CD4-positive, alpha-beta T cell treated with Interleukin-4 for 4 hours (primary cell): ENCODE measurements at regions not wholly inside any gene's neighbourhood (a gene's known extent, or its start where the extent isn't known, plus 50 kb on each side); places are given as distances from the start of the nearest gene placed in this dataset.
A peak's percentile ranks its signal among the peaks of the same experiment; 100 is the strongest.
"Not testable (repeated sequence)": the region's sequence is repeated elsewhere in the genome, so short reads cannot be mapped to it uniquely, and the experiment has no call there.

Source experiments
- DNase-seq: peaks from one replicate; pipeline ENCODE4 v3.0.0-alpha.2; 2020

GRCh38 chr1:203926025-203926540, 64.7 kb downstream of the SNRPE start:
- no peak for DNase-seq

DNA sequence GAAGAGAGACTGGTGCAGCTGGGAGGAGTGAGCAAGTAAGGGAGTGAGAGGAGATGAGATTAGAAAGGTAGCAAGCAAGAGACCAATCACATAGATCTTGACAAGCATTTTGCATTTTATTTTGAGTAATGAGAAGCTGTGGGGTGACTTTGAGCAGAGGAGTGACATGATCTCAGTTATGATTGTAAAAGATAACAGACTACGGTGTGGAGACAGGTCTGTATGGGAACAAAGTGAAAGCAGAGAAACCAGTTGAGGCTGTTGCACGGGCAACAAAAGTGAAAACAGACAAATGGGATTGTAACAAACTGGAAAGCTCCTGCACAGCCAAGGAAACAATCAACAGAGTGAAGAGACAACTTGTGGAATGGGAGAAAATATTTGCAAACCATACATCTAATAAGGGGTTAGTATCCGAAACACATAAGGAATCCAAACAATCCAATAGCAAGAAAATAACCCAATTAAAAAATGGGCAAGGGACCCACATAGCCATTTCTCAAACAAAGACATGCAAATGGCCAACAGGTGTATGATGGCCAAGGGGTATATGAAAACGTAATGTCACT, 68.4 kb downstream of the SNRPE start:
- DNase-seq, result no peak

- no peak for DNase-seq
Measured at GRCh38 chr1:203930342-203930741, 68.9 kb downstream of the SNRPE start.

- no peak for DNase-seq
Measured at GRCh38 chr1:203931953-203932352, 70.6 kb downstream of the SNRPE start.

GRCh38 chr1:203932556-203932955, 71.2 kb downstream of the SNRPE start:
- no peak for DNase-seq

- no peak for DNase-seq
Measured at GRCh38 chr1:203934027-203934426, 72.6 kb downstream of the SNRPE start.

DNA sequence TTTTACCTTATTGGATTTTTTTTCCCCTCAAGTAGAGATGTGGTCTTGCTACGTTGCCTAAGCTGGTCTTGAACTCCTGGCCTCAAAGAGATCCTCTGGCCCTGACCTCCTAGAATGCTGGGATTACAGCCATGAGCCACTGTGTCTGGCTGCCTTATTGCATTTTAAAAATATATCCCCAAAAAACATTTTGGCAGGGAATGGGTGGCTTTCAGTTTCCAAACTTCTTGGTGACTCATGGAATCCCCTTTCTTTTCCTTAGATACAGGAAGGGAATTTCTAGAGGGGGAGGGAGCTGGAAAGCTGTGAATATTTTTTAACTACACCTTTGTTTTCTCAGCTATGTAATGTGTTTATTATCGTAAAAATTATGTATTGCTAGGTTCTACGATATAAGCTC, 73.3 kb downstream of the SNRPE start:
- DNase-seq, result no peak

GRCh38 chr1:203935321-203935720, 73.9 kb downstream of the SNRPE start:
- DNase-seq, result no peak

GRCh38 chr1:203937678-203938330, 76.4 kb downstream of the SNRPE start:
- no peak for DNase-seq

- no peak for DNase-seq
Measured at GRCh38 chr1:203944651-203945404, 83.4 kb downstream of the SNRPE start.

- DNase-seq, result no peak
Measured at GRCh38 chr1:203954293-203954692, 92.9 kb downstream of the SNRPE start.

- no peak for DNase-seq
Measured at GRCh38 chr1:203954788-203955552, 93.6 kb downstream of the SNRPE start.

GRCh38 chr1:203968761-203969160, 104.2 kb upstream of the SOX13 start:
- no peak for DNase-seq

DNA sequence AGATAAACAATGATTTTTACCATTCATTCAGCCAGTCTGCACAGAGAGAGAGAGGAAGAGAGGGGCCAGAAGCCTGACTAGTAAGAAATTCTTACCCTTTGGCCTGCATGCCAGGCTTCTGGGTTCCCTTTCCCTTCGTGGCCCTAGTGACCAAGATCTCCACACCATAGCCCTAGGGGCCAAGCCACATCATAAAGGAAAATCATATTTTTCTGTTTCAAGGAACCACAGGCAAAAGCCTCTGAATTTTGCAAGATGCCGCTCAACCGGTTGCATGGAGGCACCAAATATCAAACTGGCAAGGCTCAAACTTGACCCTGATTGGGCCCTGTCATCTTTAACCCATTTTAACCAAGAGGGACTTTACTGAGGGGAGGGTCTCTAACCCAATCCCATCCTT, 103.1 kb upstream of the SOX13 start:
- no peak for DNase-seq

GRCh38 chr1:203985044-203985443, 87.9 kb upstream of the SOX13 start:
- no peak for DNase-seq

DNA sequence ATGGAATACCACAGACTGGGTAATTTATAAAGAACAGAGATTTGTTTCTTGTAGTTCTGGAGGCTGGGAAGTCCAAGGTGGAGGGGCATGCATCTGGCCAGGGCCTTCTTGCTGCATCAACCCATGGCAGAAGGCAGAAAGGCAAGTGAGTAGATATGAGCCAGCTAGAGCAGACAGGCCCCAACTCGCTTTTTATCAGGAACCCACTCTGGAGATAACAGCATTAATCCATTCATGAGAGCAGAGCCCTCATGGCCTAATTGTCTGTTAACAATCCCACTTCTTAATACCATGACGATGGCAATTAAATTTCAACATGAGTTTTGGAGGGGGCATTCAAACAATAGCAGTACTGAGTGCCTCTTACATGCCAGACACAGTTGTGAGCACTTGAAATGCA, 87.2 kb upstream of the SOX13 start:
- no peak for DNase-seq

DNA sequence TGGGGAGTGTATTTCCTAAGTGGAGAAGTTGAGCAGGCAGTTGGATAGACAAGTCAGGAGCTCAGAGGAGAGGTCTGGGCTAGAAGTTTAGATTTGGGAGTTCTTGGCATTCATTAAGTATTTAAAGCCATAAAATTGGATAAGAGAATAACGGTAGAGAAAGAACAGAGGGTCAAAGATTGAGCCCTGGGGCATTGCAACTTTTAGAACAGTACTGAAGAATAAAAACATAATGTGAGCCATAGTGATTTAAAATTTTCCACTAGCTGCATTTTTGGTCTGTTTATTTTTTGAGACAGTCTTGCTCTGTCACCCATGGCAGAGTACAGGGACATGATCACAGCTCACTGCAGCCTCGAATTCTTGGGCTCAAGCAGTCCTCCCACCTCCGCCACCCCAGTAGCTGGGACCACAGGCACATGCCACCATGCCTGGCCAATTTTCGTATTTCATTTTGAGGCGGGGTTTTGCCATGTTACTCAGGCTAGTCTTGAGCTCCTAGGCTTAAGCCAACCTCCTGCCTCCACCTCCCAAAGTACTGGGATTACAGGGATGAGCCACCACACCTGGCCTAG, 85.9 kb upstream of the SOX13 start:
- DNase-seq, result no peak

DNA sequence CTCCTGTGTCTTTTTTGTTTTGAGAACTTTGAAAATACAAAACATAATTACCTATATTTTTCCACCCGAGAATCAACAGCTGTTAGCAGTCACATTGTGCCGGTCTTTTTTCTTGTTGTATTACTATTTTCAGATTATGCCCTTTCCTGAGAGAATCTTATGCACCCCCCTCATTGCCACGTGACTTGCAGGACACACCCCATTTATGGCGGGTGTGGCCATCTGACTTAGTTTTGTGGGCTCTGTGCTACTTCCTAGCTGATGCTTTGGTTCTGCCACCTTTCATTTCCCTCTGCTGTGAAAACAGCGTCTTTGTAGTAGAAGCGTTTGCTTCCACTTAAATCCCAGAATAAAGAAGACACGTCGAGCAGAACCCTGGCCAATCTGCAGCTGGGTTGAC, 82.8 kb upstream of the SOX13 start:
- DNase-seq, result peak; percentile 1

GRCh38 chr1:203992440-203992839, 80.5 kb upstream of the SOX13 start:
- no peak for DNase-seq

GRCh38 chr1:203993256-203993655, 79.7 kb upstream of the SOX13 start:
- DNase-seq, result no peak

- no peak for DNase-seq
Measured at GRCh38 chr1:203995228-203995627, 77.7 kb upstream of the SOX13 start.

GRCh38 chr1:203996126-203996525, 76.8 kb upstream of the SOX13 start:
- DNase-seq, result no peak

DNA sequence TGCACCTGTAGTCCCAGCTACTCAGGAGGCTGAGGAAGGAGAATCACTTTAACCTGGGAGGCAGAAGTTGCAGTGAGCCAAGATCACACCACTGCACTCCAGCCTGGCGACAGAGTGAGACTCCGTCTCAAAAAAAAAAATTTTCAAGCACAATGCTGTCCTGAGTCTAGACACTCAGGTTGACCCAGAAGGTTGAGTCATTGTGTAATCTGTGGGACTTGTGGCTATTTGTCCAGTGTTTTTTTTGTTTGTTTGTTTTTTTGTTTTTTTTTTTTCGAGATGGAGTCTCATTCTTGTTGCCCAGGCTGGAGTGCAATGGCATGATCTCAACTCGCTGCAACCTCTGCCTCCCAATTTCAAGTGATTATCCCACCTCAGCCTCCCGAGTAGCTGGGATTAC, 74.3 kb upstream of the SOX13 start:
- DNase-seq, result not testable (repeated sequence)
